BJ (cell line): ENCODE measurements at regions not wholly inside any gene's neighbourhood (a gene's known extent, or its start where the extent isn't known, plus 50 kb on each side); places are given as distances from the start of the nearest gene placed in this dataset.

Source experiments
- CTCF ChIA-PET: fragments of 350-600 bp; formaldehyde crosslinking; extraction: SDS; loops from one replicate; lab custom pipeline; 2021; ENCODE audit warnings: antibody characterized with exemption, inconsistent platforms; lab: Yijun Ruan, JAX
- POLR2A ChIA-PET: fragments of 300-600 bp; sonication (Branson Sonifier 250); formaldehyde crosslinking; extraction: SDS; loops from one replicate; lab custom pipeline; 2021; ENCODE audit warnings: antibody characterized with exemption; lab: Charles Lee
- DNase-seq: peaks from one replicate; pipeline ENCODE4 v3.0.0-alpha.2; 2011; ENCODE audit warnings: low read depth
- H3K27me3 ChIP-seq: 2 replicates; pipeline ENCODE4 v1.6.0; 2011; ENCODE audit warnings: low read length; ENCODE audit not compliant: control insufficient read depth, insufficient read depth
- H3K36me3 ChIP-seq: 2 replicates; pipeline ENCODE4 v1.5.1; 2011; ENCODE audit warnings: low read length; ENCODE audit not compliant: control insufficient read depth, insufficient read depth
- H3K4me3 ChIP-seq: 2 replicates; pipeline ENCODE4 v1.5.1; 2011; ENCODE audit warnings: low read depth, mild to moderate bottlenecking, control low read depth, low read length
- TF ChIP-seq, protein P1 (sequence below): IDR thresholded peaks from 2 replicates; pipeline ENCODE4 v1.5.1; 2011; ENCODE audit warnings: low read depth, mild to moderate bottlenecking, control low read depth, inconsistent platforms, low read length, moderate library complexity; ENCODE audit not compliant: insufficient read depth

DNA sequence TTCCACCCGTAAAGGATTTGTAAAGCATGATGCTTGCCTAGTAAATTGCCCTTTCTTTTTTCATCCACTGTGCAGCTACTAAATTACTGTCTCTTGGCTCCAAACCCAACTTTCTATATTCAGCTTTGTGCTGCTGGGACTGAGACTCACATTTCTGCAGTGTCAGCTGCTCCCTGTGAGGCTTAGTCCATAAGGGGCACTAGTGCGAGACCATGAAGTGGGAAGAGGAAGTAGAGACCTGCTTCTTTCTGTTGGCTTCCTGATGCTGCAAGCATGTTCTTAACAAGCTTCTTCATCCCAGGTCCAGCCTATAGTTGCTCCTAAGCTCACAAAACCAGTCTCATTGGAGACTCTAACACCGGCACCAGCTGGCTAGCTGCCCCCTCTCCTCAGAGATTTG, 74.9 kb upstream of the HS3ST2 start:
- ChIA-PET CTCF (interaction anchor here (1.0 kb wide), 1 partner anchor 10 kb away, joined by 3 read pairs; no protein-coding TSS in a partner anchor), POLR2A (no interaction called here)
- TF ChIP-seq, protein P1, sequence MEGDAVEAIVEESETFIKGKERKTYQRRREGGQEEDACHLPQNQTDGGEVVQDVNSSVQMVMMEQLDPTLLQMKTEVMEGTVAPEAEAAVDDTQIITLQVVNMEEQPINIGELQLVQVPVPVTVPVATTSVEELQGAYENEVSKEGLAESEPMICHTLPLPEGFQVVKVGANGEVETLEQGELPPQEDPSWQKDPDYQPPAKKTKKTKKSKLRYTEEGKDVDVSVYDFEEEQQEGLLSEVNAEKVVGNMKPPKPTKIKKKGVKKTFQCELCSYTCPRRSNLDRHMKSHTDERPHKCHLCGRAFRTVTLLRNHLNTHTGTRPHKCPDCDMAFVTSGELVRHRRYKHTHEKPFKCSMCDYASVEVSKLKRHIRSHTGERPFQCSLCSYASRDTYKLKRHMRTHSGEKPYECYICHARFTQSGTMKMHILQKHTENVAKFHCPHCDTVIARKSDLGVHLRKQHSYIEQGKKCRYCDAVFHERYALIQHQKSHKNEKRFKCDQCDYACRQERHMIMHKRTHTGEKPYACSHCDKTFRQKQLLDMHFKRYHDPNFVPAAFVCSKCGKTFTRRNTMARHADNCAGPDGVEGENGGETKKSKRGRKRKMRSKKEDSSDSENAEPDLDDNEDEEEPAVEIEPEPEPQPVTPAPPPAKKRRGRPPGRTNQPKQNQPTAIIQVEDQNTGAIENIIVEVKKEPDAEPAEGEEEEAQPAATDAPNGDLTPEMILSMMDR: no peak
- Histone ChIP-seq H3K4me3 (no peak overlapping the region), H3K36me3 (no peaks in the 10 kb centered on the region), H3K27me3 (no peaks in the 10 kb centered on the region)
- no peak for DNase-seq

DNA sequence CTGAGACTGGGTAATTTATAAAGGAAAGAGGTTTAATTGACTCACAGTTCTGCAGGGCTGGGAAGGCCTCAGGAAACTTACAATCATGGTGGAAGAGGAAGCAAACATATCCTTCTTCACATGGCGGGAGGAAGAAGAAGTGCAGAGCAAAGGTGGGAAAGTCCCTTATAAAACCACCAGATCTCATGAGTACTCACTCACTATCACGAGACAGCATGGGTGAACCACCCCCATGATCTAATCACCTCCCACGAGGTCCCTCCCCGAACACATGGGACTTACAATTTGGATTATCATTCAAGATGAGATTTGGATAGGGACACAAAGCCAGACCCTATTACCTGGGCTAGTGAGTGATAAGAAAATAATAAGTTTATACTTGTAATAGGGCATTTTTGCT, 70.6 kb upstream of the HS3ST2 start:
- Histone ChIP-seq H3K4me3 (no peak overlapping the region), H3K36me3 (no peaks in the 10 kb centered on the region), H3K27me3 (no peaks in the 10 kb centered on the region)
- ChIA-PET POLR2A (no interaction called here), CTCF (no interaction called here)
- no peak for DNase-seq
- TF ChIP-seq, protein P1: no peak

DNA sequence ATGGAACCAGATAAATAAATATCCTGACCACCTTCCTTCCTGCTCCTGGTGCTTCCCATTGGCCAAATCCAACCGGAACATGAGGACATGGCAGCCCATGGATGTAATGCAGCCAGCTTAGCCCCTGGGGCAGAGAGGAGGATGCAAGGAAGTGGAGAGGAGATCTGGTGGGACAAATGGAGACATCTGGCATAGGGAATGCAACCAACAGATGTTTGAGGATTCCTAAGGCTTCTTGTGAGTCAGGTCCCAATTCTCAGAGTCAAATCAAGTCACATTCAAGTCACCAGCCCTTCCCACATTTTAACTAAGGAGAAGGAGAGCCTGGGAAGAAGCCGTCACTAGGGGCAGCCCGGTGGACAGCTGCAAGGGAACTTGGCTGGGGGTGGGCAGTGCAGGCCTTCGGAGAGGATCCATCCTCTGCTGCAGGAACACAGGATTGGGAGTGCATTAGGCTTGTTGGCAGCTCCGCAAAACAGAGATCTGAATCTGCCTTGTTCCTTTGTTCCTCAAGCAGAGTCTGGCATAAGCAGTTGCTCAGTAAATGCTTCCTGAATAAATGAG, 62.8 kb upstream of the HS3ST2 start:
- POLR2A ChIA-PET: no interaction called here
- DNase-seq: no peak
- Histone ChIP-seq H3K27me3 (no peaks in the 10 kb centered on the region), H3K36me3 (no peaks in the 10 kb centered on the region), H3K4me3 (no peak overlapping the region)
- TF ChIP-seq, protein P1: no peak
- CTCF ChIA-PET: no interaction called here

DNA sequence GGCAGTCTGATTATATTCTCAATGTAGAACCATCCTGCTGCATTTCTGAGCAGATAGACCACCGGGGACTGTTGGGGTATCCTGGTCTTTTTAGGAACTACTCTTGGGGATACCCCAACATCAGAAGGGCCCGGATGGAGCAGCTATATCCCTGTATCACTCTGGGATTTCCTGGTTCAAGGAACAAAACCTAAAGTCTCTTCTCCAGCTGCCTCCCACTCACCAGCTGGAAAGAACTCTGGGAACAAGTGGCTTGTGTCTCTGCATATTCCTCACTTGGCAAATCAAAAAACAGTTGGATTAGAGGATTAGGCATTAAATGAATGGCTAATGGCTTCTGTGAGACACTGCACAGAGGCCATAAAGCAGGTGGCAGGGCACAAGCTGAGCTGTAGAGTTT, 62.3 kb upstream of the HS3ST2 start:
- CTCF ChIA-PET: no interaction called here
- Histone ChIP-seq H3K4me3 (no peak overlapping the region), H3K27me3 (no peaks in the 10 kb centered on the region), H3K36me3 (no peaks in the 10 kb centered on the region)
- POLR2A ChIA-PET: no interaction called here
- no peak for DNase-seq
- TF ChIP-seq, protein P1: no peak

DNA sequence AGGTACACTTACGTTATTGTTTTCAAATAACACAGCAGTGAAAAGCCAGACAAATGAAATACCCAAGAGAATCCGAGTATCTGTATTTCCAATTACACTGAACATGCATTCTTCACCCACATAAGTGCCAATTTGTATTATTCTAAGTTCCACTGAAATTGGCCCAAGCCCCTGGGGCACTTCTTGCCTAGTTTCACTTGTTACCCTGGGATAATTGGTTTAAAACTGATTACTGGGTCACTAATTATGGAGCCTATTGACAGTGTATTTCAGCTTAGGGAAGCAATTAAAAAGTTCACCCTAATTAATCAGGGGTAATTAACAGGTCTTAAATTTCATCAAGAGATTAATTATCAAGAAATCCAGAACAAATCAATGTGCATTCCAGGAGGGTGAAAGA, 60.5 kb upstream of the HS3ST2 start:
- POLR2A ChIA-PET: no interaction called here
- TF ChIP-seq, protein P1: no peak

More for the DNA sequence above, 60.5 kb upstream of the HS3ST2 start:
- no peak for DNase-seq
- no peaks in the 10 kb centered on the region for H3K27me3 ChIP-seq
- CTCF ChIA-PET: no interaction called here
- H3K36me3 ChIP-seq: no peaks in the 10 kb centered on the region
- H3K4me3 ChIP-seq: no peak overlapping the region
